ENCODE measurements at regions not wholly inside any gene's neighbourhood (a gene's known extent, or its start where the extent isn't known, plus 50 kb on each side); places are given as distances from the start of the nearest gene placed in this dataset.

DNA sequence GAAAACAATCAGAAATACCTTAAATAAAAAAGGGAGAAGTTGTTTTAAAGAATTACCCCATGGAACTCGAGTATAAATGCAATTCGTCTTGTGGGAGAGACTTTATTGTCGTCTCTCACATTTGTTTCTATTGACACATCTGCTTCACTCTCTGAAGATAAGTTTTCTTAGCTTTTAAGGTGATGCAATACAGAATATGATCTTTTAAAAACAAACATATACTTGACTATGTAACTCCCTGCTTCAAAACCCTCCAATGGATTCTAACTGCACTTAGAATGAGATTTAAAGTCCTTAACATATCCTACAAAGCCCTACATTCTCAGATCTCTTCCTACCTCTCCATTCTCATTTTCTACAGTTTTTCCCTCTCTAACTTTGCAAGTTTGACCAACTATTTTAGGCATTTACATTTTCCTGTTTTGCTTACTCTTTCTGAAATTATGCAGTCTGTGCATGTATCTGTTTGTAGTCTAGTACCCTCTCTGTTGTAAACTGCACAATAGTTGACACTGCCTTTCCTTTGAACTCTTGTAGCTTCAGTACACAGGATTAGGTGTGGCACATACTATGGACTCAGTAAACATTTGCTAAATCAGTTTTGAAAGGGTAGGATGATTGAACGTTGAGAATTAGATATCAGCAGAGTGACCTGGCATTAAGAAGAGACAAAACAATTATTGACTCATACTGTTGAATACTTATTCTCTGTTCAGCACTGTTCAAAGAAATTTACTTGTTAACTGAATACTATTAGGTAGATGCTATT, 59.8 kb downstream of the AGTR2 start:
- CTCF ChIA-PET = no interaction called here
- H3K27ac ChIP-seq (ENCODE audit: insufficient read depth, low read length) = no peak overlapping the region
- in situ Hi-C loops (cut with MboI; ENCODE audit: low sequenced_read_pairs) = no loop called here

More for the DNA sequence above, 59.8 kb downstream of the AGTR2 start:
- Histone ChIP-seq H3K4me1 (ENCODE audit: control insufficient read depth, insufficient read depth, low read length) (no peaks in the 10 kb centered on the region), H3K79me1 (ENCODE audit: low read depth in 1 of 2, low read length in 2 of 2) (no peaks in the 10 kb centered on the region), H3K4me3 (ENCODE audit: insufficient read depth, low read depth, low read length) (no peak overlapping the region), H4K91ac (ENCODE audit: insufficient read depth, low read depth, low read length) (no peak overlapping the region), H3K4ac (ENCODE audit: low read depth, low read length) (no peak overlapping the region), H4K8ac (ENCODE audit: low read depth in 2 of 2, low read length in 2 of 2) (no peak overlapping the region), H3K27me3 (ENCODE audit: control insufficient read depth, insufficient read depth, low read length) (no peaks in the 10 kb centered on the region), H2AFZ (replicated peaks; ENCODE audit: low read length, poor library complexity) (no peak overlapping the region), H3K36me3 (ENCODE audit: control insufficient read depth, insufficient read depth, low read length) (no peaks in the 10 kb centered on the region), H2BK120ac (ENCODE audit: low read depth, low read length) (no peak overlapping the region), H3K9me1 (ENCODE audit: insufficient read depth, low read length) (no peaks in the 10 kb centered on the region), H3K4me2 (ENCODE audit: low read depth, low read length) (no peak overlapping the region), H2BK20ac (ENCODE audit: low read depth, low read length) (no peak overlapping the region), H2BK15ac (ENCODE audit: low read depth, low read length) (no peak overlapping the region), H2AK5ac (ENCODE audit: low read depth, low read length) (no peak overlapping the region), H3K23ac (ENCODE audit: low read depth, low read length) (no peak overlapping the region), H2BK5ac (ENCODE audit: low read depth, low read length, poor library complexity, severe bottlenecking) (no peak overlapping the region), H4K20me1 (ENCODE audit: insufficient read depth, low read length) (no peaks in the 10 kb centered on the region), H3K18ac (ENCODE audit: low read depth, low read length) (no peak overlapping the region), H3K14ac (replicated peaks; ENCODE audit: low read depth, low read length) (no peak overlapping the region), H3K9me3 (ENCODE audit: control insufficient read depth, insufficient read depth, low read length) (no peaks in the 10 kb centered on the region), H4K5ac (ENCODE audit: low read depth, low read length) (no peak overlapping the region), H3K9ac (ENCODE audit: low read depth, low read length) (no peak overlapping the region), H2AK9ac (replicated peaks; ENCODE audit: low read depth, low read length, poor library complexity) (no peak overlapping the region), H3K56ac (ENCODE audit: extremely low read depth, insufficient read depth, low read length) (no peak overlapping the region)
- TF ChIP-seq FOS (IDR thresholded peaks at IDR 0.05; ENCODE audit: low read depth, low read length) = no peak
- TF ChIP-seq, protein P1, sequence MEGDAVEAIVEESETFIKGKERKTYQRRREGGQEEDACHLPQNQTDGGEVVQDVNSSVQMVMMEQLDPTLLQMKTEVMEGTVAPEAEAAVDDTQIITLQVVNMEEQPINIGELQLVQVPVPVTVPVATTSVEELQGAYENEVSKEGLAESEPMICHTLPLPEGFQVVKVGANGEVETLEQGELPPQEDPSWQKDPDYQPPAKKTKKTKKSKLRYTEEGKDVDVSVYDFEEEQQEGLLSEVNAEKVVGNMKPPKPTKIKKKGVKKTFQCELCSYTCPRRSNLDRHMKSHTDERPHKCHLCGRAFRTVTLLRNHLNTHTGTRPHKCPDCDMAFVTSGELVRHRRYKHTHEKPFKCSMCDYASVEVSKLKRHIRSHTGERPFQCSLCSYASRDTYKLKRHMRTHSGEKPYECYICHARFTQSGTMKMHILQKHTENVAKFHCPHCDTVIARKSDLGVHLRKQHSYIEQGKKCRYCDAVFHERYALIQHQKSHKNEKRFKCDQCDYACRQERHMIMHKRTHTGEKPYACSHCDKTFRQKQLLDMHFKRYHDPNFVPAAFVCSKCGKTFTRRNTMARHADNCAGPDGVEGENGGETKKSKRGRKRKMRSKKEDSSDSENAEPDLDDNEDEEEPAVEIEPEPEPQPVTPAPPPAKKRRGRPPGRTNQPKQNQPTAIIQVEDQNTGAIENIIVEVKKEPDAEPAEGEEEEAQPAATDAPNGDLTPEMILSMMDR (conservative IDR thresholded peaks at IDR 0.05; ENCODE audit: low read depth, low read length) = no peak
- TF ChIP-seq MAZ (IDR thresholded peaks at IDR 0.05; ENCODE audit: borderline replicate concordance, low read depth, low read length) = no peak
- TF ChIP-seq POLR2A (IDR thresholded peaks at IDR 0.05; ENCODE audit: low read depth, low read length) = no peak
- TF ChIP-seq RAD21 (IDR thresholded peaks at IDR 0.05; ENCODE audit: low read length) = no peak
- TF ChIP-seq BHLHE40 (IDR thresholded peaks at IDR 0.05; ENCODE audit: low read depth, low read length) = no peak
- no peak for TF ChIP-seq MAFK (IDR thresholded peaks at IDR 0.05; ENCODE audit: low read depth, low read length)
- TF ChIP-seq NFE2L2 (IDR thresholded peaks at IDR 0.05; ENCODE audit: low read depth, low read length) = no peak
- TF ChIP-seq RFX5 (IDR thresholded peaks at IDR 0.05; ENCODE audit: low read depth, low read length) = no peak
- TF ChIP-seq SMC3 (IDR thresholded peaks at IDR 0.05; ENCODE audit: low read depth, low read length) = no peak
- TF ChIP-seq, protein P2, sequence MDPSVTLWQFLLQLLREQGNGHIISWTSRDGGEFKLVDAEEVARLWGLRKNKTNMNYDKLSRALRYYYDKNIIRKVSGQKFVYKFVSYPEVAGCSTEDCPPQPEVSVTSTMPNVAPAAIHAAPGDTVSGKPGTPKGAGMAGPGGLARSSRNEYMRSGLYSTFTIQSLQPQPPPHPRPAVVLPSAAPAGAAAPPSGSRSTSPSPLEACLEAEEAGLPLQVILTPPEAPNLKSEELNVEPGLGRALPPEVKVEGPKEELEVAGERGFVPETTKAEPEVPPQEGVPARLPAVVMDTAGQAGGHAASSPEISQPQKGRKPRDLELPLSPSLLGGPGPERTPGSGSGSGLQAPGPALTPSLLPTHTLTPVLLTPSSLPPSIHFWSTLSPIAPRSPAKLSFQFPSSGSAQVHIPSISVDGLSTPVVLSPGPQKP (IDR thresholded peaks at IDR 0.05; ENCODE audit: borderline replicate concordance, low read depth, low read length) = no peak
- no peak for TF ChIP-seq RCOR1 (IDR thresholded peaks at IDR 0.05; ENCODE audit: insufficient replicate concordance, low read length)
- TF ChIP-seq CEBPB (IDR thresholded peaks at IDR 0.05; ENCODE audit: low read depth, low read length) = no peak
- TF ChIP-seq, protein P3, sequence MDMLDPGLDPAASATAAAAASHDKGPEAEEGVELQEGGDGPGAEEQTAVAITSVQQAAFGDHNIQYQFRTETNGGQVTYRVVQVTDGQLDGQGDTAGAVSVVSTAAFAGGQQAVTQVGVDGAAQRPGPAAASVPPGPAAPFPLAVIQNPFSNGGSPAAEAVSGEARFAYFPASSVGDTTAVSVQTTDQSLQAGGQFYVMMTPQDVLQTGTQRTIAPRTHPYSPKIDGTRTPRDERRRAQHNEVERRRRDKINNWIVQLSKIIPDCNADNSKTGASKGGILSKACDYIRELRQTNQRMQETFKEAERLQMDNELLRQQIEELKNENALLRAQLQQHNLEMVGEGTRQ (IDR thresholded peaks at IDR 0.05; ENCODE audit: low read depth, low read length) = no peak
- no peak for TF ChIP-seq MXI1 (IDR thresholded peaks at IDR 0.05; ENCODE audit: borderline replicate concordance, low read depth, low read length)
- TF ChIP-seq CHD1 (IDR thresholded peaks at IDR 0.05; ENCODE audit: low read depth, low read length) = no peak
- dilution Hi-C loops (cut with HindIII; ENCODE audit: low sequenced_read_pairs, unreplicated experiment) (no loop called here), intact Hi-C loops (cut with micrococcal nuclease) (no loop called here)
- POLR2A ChIA-PET (ENCODE audit: unreplicated experiment) = no interaction called here
- ATAC-seq (ENCODE audit: low read depth) (no peak), DNase-seq (no peak)
- BruUV-seq (replicated peaks) = no TSS peak
- no CpG with 5 or more reads among the region's 4 CpGs for WGBS, 2 experiments (ENCODE audit: extremely low coverage in 2 of 2, insufficient read length in 1 of 2)

All from IMR-90 (cell line).